ENCODE measurements at regions not wholly inside any gene's neighbourhood (a gene's known extent, or its start where the extent isn't known, plus 50 kb on each side); places are given as distances from the start of the nearest gene placed in this dataset.

DNA sequence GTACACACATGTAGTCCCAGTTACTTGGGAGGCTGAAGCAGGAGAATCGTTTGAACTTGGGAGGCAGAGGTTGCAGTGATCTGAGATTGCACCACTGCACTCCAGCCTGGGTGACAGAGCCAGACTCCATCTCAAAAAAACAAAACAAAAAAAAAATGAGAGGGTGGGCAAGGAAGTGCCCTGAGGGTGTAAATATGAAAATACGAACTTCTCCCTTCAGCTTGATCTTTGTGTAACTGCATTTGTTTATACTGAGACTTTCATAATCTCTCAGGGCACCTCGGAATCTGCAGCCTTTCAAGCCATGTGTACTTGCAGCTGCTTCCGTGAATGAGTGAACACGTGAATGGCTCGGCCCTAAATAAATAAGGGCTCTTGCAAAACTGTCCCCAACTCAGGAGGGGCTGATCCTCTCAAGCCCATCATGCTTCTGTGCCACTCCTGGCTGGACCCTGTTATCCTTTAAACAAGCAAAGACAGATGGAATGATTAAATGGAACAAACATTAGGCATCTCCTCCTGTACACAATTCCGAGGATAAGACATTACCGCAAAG, 96.8 kb downstream of the BOD1L2 start:
- no peak for DNase-seq (ENCODE audit: low spot score)

GRCh38 chr18:57249179-57249578, 102.3 kb downstream of the BOD1L2 start:
- no peak for DNase-seq (ENCODE audit: low spot score)

DNA sequence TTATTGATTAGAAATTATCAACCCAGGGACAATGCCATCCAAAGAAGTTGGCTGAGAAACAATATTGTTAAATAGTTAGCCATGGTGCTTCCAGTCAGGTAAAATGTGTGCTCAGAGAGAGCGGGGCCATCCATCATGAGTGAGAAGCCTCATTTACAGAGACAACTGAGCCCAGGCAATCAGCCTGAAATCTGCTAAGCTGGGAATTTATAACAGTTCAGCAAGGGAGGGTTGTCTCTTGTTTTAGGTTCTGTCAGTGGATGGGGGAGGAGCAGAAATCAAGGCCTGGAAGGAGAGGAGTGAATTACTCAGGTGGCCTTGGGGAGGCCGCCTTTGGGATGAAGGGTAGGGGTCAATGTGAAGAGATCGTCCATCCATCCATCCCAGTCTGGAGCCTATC, 102.5 kb upstream of the ST8SIA3 start:
- DNase-seq (ENCODE audit: low spot score), result no peak

DNA sequence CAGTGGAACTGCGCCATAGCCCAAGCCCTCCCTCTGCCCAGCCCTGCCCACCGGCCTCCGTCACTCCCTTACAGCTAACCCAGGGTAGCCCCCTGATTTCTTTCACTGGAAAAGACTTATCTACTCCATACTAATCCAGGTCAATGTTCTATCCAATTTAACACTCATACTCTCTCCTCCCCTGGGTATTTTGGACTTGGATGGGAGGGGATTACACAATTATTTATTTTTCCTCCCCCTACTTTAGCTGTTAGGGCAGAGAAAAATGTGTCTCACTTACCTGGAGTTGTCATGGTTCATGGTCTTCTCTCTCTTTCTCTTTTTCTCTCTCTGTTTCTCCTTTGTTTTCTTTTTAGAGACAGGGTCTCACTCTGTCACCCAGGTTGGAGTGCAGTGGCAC, 100.6 kb upstream of the ST8SIA3 start:
- no peak for DNase-seq (ENCODE audit: low spot score)

DNA sequence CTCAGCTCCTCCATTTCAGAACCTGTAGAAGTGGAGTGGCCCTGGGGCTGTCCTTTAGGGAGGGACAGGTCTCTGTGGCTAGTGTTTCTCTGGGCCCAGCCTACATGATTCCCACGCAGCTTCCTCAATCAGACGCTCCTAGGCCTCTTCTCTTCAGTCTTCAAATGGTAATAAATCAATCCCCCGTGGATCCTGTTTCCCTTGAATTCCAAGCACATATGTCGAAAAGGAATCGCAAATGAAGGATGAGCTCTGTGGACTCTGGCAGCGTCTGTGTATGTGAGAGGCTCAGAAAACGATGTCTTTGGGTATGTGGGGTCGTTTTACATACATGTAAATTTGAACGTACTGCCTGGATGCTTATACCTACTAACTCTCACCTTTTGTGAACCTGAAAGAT, 98.5 kb upstream of the ST8SIA3 start:
- no peak for DNase-seq (ENCODE audit: low spot score)

- no peak for DNase-seq (ENCODE audit: low spot score)
These were observed 94.1 kb upstream of the ST8SIA3 start for GRCh38 chr18:57258131-57258777.

- DNase-seq (ENCODE audit: low spot score), result no peak
These were observed 84.9 kb upstream of the ST8SIA3 start for GRCh38 chr18:57267368-57267925.

GRCh38 chr18:57269756-57270155, 82.6 kb upstream of the ST8SIA3 start:
- no peak for DNase-seq (ENCODE audit: low spot score)

DNA sequence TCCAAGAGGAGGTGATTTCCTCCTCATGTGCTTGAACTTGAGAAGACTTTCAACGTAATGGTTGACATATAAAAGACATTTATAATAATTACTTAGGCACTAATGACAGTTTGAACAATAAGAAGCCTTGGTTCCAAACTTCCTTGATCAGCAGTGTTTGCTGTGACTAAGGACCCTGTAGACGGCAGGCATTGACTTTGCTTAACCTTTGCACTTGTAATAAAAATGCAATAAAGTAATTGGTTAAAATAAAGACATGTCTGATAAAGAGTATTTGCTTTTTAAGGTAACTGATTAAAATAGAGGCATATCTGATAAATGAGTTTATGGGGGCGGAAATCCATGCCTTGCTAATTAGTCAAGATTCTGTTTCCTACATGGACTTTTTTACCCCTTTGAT, 82.2 kb upstream of the ST8SIA3 start:
- DNase-seq (ENCODE audit: low spot score), result no peak

DNA sequence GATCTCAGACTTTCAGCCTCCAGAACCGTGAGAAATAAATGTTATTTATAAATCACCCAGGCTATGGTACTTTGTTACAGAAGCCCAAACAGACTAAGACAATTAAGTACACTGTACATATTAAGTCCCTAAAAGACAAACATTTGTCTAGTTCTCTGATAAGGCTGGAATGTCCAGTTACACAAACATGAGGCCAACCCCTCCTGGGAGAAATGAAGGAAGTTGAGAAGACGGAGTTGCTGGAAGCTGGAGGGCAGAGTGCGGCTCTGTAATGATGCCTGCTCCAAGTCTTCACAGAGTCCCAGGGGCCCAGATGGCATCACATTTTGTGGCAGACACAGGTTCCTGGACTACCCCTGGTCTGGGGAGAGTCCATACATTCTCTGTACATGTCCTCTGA, 79.2 kb upstream of the ST8SIA3 start:
- no peak for DNase-seq (ENCODE audit: low spot score)

DNA sequence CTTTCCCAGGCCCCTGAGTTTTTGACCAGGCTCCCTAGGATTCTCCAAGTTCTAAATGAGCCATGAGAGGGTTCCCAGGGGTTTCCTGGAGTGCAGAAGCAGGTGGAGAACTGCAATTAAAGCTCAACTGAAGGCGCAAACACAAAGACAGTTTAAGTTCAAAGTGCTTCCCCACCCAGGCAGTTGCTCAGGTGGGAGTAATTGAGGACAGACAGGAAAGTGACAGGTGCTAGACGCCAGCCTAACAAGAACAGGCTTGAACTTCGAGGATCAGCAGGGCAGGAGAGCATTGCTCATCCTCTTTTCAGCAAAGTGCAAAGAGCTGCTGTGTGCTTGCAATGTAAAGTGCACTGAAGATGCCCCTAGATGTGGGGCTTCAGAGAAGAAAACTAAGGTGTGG, 77.2 kb upstream of the ST8SIA3 start:
- DNase-seq (ENCODE audit: low spot score), result no peak

- DNase-seq (ENCODE audit: low spot score), result no peak
These were observed 75.5 kb upstream of the ST8SIA3 start for GRCh38 chr18:57276829-57277228.

DNA sequence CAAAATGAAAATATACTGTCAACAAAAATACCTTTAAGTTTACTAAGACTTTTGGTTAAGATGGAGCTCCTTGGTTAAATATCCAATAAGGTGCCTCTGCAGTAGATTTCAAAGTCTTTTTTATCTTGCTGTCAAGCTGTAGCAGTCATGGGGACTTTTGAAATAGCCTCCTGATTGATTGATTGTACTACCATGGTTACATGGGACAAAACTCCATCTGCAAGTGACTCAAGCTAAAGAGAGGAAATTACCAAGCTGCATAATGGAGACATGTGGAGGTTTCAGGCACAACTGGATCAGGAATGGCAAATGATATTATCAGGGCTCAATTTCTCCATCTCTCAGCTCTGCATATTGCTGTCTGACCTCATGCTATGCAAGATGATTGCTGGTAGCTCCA, 73.4 kb upstream of the ST8SIA3 start:
- no peak for DNase-seq (ENCODE audit: low spot score)

DNA sequence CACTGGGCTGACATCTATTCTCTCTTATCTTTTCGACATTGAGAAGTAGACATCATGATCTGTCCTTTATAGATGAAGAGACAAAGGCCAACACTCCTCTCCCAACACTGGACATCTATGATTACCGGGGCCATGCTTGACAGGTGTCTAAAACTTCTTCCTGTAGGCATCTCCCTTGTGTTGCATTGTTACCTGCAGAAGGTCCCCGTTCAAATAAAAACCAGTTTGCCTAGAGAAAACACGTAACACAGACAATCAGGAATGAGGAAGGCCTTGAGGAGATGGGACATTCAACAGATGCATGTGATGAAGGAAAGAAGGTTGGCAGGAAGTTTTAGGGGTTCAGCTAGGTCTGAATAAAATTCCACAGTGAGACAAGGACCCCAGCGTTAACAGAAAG, 70.8 kb upstream of the ST8SIA3 start:
- no peak for DNase-seq (ENCODE audit: low spot score)

GRCh38 chr18:57286949-57287348, 65.4 kb upstream of the ST8SIA3 start:
- no peak for DNase-seq (ENCODE audit: low spot score)

DNA sequence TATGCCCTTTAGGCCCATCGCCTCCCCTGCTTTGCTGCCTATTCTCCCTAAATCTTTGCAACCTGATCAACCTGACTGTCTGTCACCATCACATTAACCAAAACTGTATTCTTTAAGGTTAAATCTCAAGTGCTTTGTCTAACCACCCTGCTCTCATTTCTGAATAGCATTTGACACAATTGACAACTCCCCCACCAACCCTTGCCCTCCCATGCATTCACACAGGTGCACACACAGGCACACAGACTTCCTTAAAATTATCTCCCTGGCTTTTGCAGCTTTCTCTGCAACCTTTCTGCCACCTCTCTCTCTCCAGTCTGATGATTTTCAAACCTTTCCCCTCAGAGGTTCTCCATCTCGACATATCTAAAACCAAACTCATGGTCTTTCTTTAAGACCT, 64.6 kb upstream of the ST8SIA3 start:
- DNase-seq (ENCODE audit: low spot score), result no peak

GRCh38 chr18:57294547-57294946, 57.8 kb upstream of the ST8SIA3 start:
- DNase-seq (ENCODE audit: low spot score), result no peak

DNA sequence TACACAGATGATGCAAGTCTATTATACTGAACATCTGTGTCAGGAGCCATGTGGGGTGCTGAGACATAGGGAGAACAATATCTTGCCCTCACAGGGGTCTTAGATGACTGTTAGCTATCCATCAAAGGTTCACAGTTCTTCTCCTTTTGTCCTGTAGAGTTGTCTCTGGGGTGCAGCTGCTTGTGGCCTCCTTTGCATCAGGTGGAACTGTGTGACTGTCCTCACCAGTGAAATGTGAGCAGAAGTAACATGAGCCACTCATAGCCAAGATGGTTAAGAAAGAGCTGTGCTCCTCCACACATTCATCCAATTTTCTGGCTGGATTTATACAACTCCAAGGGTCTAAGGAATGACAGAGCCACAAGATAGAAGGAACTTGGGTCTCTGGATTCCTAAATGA, 56.0 kb upstream of the ST8SIA3 start:
- no peak for DNase-seq (ENCODE audit: low spot score)

GRCh38 chr18:57297306-57297705, 55.1 kb upstream of the ST8SIA3 start:
- no peak for DNase-seq (ENCODE audit: low spot score)

- no peak for DNase-seq (ENCODE audit: low spot score)
These were observed 52.4 kb upstream of the ST8SIA3 start for GRCh38 chr18:57299931-57300330.

DNA sequence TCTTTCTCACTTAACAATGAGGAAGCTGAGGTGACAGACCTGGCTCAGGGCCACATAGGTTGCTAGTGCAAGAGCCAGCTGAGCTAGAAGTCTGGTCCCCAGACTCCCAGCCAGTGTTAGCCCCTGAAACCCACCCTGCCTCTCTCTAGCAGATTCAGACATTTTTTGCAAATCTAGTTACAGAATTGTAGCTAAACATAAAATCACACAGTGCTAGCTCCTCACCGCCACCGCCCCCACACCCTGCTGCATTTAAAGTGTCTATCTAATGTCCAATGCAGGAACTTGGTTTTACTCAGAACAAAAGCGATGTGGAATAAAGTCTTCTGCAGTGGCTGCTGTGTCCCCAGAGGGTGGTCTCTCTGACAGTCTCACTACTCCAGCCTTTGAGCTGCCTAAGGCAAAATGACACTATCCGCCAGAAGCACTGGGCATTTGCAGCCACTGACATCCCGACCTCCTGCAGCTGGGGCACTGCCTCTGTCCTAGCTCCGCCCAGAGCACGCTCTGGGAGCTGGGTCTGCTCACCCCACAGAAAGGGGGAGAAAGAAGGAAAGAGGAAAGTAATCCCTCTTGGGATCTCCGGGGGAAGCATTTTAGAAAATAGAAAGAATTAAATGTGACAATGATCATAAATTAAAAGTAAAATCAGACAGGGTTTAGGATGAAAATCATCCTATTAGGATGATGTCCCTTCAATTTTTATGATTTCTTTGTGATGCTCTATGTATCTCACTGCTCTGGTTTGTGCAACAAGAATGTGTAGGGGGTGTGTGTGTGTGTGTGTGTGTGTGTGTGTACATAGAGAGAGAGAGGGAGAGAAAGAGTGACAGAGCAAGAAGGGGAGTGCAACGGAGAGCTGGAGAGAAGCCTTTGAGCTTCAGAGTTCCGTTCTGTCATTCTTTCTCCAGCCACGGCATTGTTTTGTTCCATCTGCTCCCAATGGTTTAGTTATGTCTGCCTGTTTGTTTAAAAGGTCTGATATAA, 50.5 kb upstream of the ST8SIA3 start:
- DNase-seq (ENCODE audit: low spot score), result no peak
